ENCODE measurements at regions not wholly inside any gene's neighbourhood (a gene's known extent, or its start where the extent isn't known, plus 50 kb on each side); places are given as distances from the start of the nearest gene placed in this dataset.

GRCh38 chr2:57396355-57397098 lies 650.1 kb upstream of the VRK2 start:
- TF ChIP-seq POLR2A (IDR thresholded peaks at IDR 0.05; ENCODE audit: low read length), result no peak
- TF ChIP-seq GATA1 (IDR thresholded peaks at IDR 0.05; ENCODE audit: low read depth, low read length), result no peak

Measured in erythroblast (primary cell).